SH-SY5Y (cell line): ENCODE measurements at regions not wholly inside any gene's neighbourhood (a gene's known extent, or its start where the extent isn't known, plus 50 kb on each side); places are given as distances from the start of the nearest gene placed in this dataset.

Source experiments
- GATA2 ChIP-seq: IDR thresholded peaks from 2 replicates; pipeline ENCODE4 v1.6.1; 2011; ENCODE audit warnings: mild to moderate bottlenecking, low read depth, low read length
- GATA3 ChIP-seq: IDR thresholded peaks from 2 replicates; pipeline ENCODE4 v1.6.1; 2011; ENCODE audit warnings: low read depth, mild to moderate bottlenecking, low read length, moderate library complexity

DNA sequence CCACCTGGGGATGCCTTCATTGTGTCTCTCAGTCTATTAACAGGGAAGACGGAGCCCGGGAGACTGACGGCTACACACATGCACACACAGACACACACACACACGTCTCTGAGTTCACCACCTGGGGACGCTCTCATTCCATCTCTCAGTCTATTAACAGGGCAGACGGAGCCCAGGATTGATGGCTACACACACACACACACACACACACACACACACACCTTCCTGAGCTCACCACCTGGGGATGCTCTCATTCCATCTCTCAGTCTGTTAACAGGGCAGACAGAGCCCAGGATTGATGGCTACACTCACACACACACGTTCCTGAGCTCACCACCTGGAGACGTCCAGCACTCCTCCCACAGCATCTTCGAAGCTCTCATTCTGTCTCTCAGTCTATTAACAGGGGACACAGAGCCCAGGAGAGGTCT, 143.9 kb downstream of the OR4M2 start:
- TF ChIP-seq GATA2 (no peak), GATA3 (no peak)

DNA sequence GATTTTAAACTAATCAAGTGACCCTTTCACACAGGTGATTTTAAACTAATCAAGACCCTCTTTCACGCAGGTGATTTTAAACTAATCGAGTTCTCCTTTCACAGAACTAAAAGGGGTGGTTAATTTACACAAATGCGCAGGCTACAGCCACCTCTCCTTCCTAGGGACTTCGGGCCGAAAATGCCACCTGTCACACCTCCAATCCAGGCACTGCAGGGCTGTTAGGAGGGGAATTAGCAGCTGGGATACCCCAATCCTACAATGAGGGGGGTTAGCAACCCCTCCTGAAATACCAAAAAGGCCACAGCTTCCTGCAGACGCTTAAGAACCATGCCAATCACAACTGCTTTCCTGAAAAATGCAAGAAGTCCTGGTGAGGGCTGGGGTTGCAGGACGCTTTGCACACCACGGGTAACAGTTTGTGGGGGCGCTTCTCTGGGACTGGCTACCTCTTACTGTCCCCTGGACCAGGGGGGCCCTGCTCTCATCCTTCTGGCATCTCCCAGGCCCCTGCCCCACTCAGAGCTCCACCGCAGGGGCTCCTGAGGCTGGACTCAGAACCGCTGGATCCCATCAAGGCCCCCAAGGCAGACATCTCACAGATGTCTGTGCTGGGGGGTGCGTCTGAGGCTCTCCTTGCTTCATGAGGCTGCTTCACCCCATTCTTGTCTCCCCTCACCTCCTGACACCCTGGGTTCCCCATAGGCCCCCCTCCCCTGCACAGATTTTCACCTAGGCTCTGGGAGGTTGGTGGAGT, 145.9 kb downstream of the OR4M2 start:
- no peak for TF ChIP-seq GATA2
- no peak for TF ChIP-seq GATA3

DNA sequence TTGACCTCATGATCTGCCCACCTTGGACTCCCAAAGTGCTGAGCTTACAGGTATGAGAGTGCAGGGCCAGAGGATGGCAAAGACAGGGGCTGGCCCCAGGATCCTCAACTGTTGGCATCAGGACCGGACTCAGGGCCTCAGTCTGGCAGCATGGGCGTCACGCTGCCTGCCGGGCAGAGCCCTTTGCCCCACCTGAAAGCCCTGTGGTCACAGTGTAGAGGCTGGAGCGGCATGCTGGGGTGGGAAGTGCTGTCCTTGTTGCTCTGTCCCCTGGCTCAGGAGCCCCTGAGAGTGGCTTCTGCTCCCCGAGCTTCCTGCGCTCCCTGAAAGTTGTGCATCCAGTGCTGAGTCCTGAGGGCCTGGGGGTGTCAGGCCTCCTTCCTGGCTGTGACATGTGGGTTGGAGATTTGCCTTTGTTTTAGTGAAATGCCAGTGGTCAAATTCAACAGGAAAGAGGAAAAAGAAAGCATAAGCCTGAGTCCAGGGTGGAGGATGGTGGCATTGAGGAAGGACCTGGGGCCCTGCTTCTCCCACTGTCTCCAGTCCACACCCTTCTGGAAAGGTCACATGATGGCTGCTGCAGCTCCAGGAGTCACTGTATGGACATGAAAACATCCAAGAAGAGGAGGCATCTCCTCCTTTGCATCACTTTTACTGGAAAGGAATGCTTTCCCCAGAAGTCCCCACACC, 147.2 kb downstream of the OR4M2 start:
- TF ChIP-seq GATA3 (no peak), GATA2 (no peak)

DNA sequence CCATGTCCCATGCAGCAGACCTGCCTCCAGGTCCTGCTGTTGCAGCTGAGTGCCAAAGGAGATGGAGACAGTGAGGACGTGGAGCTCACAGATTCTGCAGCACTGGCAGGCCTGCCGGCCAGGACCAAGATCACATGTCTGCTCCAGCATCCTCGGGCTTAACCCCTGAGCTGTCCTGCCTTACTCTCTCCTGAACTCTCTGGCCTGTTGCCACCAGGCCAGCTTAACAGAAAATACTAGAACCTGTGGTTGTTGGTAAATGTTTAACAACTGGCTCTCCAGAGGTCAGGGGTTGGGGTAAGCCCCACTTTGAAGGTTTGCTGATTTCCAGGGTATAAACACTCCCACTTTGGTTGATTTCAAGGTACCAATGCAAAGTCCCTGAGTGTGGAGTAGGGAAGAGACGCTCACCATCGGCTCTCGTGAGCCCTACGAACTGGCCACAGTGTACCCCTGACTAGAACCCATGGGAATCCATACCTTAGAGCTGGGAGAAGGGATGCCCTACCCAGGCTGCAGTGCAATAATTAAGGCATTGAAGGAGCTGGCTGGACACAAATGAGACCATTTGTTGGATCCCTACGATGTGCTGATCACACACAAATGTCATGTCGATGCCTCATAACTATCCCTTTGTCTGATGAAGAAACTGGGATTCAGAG, 147.9 kb downstream of the OR4M2 start:
- no peak for TF ChIP-seq GATA3
- no peak for TF ChIP-seq GATA2

DNA sequence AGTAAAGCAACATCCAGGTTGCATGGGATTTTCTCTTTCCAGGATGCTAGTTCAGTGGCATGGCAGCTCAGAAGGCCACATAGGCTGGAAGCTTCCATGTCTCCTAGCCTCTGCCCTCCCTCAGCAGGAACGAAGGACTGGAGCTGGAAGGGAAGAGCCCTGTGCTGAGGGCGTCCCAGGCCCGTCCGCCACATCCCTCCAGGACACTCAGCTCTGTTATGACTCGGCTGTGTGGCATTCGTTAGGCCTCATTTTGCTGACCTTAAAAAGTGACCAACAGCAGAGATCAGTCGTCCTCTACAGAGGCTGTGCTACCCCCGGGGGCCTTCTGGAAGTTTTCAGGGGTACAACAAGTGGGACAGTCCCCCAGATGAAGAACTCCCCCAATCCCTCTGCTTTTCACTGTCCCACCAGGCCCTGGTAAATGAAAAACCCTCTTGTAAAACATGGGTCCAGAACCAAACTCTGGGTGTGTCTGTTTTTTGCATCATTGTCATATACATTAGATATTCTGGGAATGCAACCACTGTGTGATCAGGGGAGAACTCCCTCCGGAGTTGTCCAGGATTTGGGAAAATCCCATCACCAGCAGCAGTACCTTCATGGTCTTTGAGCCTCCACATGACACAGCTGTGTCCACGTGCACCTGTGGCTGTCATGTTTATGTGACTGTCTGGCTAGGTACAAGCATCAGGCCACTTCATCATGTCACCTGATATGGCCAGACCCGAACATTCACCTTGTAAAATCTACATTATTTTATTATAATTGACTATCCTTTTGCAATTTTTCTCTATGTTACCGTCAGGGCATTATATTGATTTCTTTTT, 149.9 kb downstream of the OR4M2 start:
- no peak for TF ChIP-seq GATA2
- no peak for TF ChIP-seq GATA3

DNA sequence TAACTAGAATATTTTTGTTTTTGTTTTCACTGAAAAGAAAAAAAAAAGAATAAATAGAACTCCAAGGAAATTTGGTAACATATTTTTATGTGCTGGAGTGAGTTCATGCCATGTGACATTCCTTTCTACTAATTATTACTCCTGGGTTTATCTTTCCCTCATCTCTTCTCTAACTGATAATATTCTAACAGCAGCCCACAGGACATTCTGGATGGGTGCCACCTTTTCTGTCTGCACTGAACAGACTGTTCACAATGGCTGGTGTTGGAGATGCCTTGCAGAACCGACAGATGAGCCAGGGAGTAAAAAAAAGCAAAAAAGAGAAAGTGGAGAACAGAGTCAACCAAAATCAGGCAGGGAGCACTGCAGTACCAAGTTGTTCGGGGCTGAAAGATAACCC, 151.3 kb downstream of the OR4M2 start:
- TF ChIP-seq GATA2, result peak; percentile 65
- TF ChIP-seq GATA3, result no peak

DNA sequence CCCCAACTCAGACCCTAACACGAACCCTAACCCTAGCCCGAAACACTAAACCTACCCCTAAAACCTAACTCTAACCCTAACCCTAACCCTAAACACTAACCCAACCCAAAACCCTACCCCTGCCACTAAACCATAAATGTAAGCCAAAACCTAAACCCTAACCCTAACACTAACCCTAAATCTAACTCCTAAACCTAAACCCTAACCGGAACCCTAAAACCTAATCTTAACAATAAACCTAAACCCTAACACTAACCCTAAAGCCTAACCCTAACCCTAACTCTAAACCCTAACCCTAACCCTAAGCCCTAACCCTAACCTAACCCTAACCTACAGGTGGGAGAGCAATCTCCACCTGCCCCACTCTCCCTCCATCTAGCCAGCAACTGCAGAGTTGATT, 152.3 kb downstream of the OR4M2 start:
- TF ChIP-seq GATA2, result no peak
- no peak for TF ChIP-seq GATA3

DNA sequence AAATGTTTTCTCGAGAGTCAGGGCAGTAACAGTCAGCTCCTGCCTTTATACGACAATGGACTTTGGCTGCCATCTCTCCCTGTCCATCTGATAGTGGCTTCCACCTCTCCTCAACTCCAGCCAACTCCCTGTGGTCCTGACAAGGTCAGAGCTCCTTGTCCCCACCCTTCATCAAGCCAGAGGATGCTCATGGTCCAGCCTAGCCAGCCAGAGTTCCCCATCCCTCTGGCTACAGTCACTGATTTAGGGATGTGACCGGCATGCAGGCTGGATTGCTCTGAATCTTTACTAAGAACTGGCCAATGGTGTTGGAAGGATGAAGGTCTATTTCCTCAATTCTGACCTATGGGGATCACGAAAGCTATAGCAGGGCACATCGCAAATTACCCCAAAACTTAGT, 156.1 kb downstream of the OR4M2 start:
- TF ChIP-seq GATA3 (no peak), GATA2 (no peak)

DNA sequence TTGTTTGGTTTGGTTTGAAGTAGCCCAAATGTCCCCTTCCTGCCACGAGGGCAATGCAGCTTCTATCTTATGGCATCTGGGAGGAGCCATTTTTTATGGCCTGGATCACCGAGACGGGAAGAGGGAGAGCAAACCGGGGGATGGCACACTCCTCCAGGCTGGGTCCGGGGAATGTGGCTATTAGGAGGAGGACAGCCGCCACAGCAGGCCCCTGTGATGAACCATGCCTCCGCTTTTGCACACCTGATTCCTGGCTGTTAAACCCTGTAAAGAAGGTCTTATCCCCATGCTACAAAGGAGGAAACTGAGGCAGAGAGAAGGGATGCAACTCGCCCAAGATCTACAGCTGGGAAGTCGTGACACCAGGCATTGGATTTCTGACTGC, 157.6 kb downstream of the OR4M2 start:
- TF ChIP-seq GATA3, result no peak
- TF ChIP-seq GATA2, result no peak

DNA sequence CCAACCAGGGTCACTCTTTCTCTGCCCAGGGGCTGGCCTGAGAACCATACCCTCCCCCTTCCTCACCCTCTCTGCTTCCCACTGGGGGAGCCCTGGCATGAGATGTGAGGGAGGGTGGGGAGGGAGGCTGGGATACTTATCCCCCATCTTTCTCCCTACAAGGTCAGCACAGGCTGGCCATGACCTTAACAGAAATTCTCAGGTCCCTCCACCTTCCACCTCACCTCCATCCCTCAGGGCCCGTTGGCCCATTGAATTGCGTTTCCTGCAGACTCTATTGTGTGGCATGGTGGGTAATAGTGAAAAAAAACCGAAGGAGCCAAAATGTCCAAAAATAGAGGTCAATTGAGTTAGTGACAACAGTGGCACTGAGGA, 159.5 kb downstream of the OR4M2 start:
- TF ChIP-seq GATA3 (no peak), GATA2 (no peak)

DNA sequence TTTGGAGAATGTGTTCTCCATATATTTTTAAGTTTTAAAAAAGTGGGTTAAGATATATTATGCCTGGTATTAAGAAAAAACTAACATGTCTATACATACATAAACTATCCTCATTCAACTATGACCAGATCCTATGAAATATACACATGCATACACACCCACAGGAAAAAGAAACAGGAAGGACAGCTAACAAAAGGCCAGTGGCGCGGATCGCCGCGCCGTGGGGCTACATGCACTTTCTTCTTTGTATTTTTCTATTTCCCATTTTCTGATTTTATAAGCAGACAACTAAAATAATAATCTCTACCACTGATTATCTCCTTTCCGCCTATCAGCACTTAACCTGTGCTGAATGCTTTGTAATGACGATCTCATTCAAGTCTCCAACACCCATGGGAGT, 160.1 kb downstream of the OR4M2 start:
- TF ChIP-seq GATA2 (no peak), GATA3 (no peak)

DNA sequence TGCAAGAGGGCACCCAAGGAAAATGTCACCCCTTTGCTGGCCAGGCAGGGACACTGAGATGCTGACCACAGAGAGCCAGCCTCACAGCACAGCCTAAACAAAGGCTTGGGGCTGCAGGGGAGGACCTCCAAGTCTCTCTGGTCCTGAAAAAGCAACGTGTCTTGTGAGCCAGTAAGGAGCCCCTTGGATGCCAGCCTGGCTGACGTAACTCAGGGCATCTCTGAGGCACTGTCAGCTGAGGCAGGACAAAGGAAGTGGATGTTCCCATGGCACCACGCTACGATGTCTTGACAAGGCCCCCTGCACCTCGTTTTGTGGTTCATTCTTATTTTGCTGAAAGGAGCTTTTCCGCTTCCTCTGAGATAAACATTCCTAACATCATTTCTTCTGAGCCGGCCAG, 160.7 kb downstream of the OR4M2 start:
- TF ChIP-seq GATA2 (no peak), GATA3 (no peak)

DNA sequence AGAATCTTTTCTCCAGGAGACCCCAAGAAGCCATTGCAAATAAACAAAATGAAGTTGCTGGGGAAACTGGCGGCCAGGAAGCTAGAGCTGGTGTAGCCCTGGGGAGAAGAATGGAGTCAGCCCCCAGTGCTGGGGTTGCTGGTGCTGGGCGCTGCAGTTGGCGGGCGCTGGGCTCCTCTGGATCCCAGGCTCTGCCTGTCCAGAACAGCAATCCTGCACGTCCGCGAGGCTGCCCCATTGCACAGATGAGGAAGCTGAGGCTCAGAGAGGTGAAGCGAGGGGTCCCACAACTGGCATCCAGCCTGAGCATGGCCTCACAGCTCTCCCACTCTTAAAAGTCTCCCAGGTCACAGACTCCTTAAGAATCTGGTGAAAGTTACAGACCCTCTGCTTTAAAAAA, 161.1 kb downstream of the OR4M2 start:
- TF ChIP-seq GATA2, result no peak
- no peak for TF ChIP-seq GATA3
